Neural cell (in vitro differentiated cells): ENCODE measurements at regions not wholly inside any gene's neighbourhood (a gene's known extent, or its start where the extent isn't known, plus 50 kb on each side); places are given as distances from the start of the nearest gene placed in this dataset.
A peak's percentile ranks its signal among the peaks of the same experiment; 100 is the strongest.

ENCODE experiments used
- H2AFZ ChIP-seq: fragments of 200-600, 300-800 bp; sonication (generic), shearing (Covaris generic); 2 replicates; pipeline ENCODE4 v1.6.0; 2014; ENCODE audit warnings: low read depth, mild to moderate bottlenecking, antibody characterized with exemption, low read length, moderate library complexity
- H3F3A ChIP-seq: fragments of 200-600 bp; shearing (Covaris generic); 2 replicates; pipeline ENCODE4 v1.6.1; 2016; ENCODE audit warnings: mild to moderate bottlenecking, moderate library complexity, mixed read lengths, antibody characterized with exemption, low read length; ENCODE audit not compliant: insufficient read depth, poor library complexity, severe bottlenecking
- H3K27ac ChIP-seq: fragments of 200-600, 300-800 bp; sonication (generic), shearing (Covaris generic); 2 replicates; pipeline ENCODE4 v1.5.1; 2014; ENCODE audit warnings: mild to moderate bottlenecking, low read length, moderate library complexity
- H3K27me3 ChIP-seq: fragments of 300-800, 200-600 bp; sonication (generic), shearing (Covaris generic); 2 replicates; pipeline ENCODE4 v1.6.0; 2014; ENCODE audit warnings: mild to moderate bottlenecking, low read depth, low read length, moderate library complexity; ENCODE audit not compliant: insufficient read depth
- H3K36me3 ChIP-seq: fragments of 300-800, 200-600 bp; sonication (generic), shearing (Covaris generic); 2 replicates; pipeline ENCODE4 v1.5.1; 2014; ENCODE audit warnings: mild to moderate bottlenecking, antibody characterized with exemption, low read length, moderate library complexity; ENCODE audit not compliant: insufficient read depth
- H3K4me2 ChIP-seq: fragments of 300-800, 200-600 bp; sonication (generic), shearing (Covaris generic); 2 replicates; pipeline ENCODE4 v1.6.0; 2014; ENCODE audit warnings: mild to moderate bottlenecking, low read length
- H3K4me3 ChIP-seq: fragments of 300-800, 200-600 bp; sonication (generic), shearing (Covaris generic); 2 replicates; pipeline ENCODE4 v1.5.1; 2014; ENCODE audit warnings: mild to moderate bottlenecking, low read length, moderate library complexity
- H3K79me2 ChIP-seq: fragments of 200-600 bp; shearing (Covaris generic); replicated peaks from 2 replicates; pipeline ENCODE4 v1.6.0; 2014; ENCODE audit warnings: mild to moderate bottlenecking, low read length, moderate library complexity; ENCODE audit not compliant: insufficient read depth
- H3K9ac ChIP-seq: fragments of 300-800, 200-600 bp; sonication (generic), shearing (Covaris generic); 2 replicates; pipeline ENCODE4 v1.6.1; 2016; ENCODE audit warnings: mild to moderate bottlenecking, low read length, mixed read lengths
- H3K9me2 ChIP-seq: fragments of 200-600 bp; shearing (Covaris generic); 2 replicates; pipeline ENCODE4 v1.6.1; 2016; ENCODE audit warnings: mild to moderate bottlenecking, low read length, mixed read lengths; ENCODE audit not compliant: insufficient read depth
- H3K9me3 ChIP-seq: fragments of 200-600, 300-800 bp; sonication (generic), shearing (Covaris generic); 2 replicates; pipeline ENCODE4 v1.6.1; 2016; ENCODE audit warnings: mild to moderate bottlenecking, mixed run types, low read length, moderate library complexity, mixed read lengths
- H4K20me1 ChIP-seq: fragments of 200-600 bp; shearing (Covaris generic); 2 replicates; pipeline ENCODE4 v1.6.1; 2016; ENCODE audit warnings: mild to moderate bottlenecking, mixed run types; ENCODE audit not compliant: insufficient read depth
- EP300 ChIP-seq: fragments of 450-650 bp; conservative IDR thresholded peaks from 2 replicates; pipeline ENCODE4 v1.6.1; 2014; ENCODE audit warnings: antibody characterized with exemption, mild to moderate bottlenecking, moderate library complexity; ENCODE audit not compliant: poor library complexity, severe bottlenecking
- EZH2 ChIP-seq: fragments of 200-600, 300-800 bp; shearing (Covaris generic), sonication (generic); IDR thresholded peaks from 2 replicates; pipeline ENCODE4 v1.6.1; 2014; ENCODE audit warnings: antibody characterized with exemption, low read length, borderline replicate concordance, mild to moderate bottlenecking; ENCODE audit not compliant: insufficient read depth, poor library complexity, severe bottlenecking
- MXI1 ChIP-seq: fragments of 450-650 bp; conservative IDR thresholded peaks from 2 replicates; pipeline ENCODE4 v1.6.1; 2014; ENCODE audit warnings: antibody characterized with exemption, mild to moderate bottlenecking; ENCODE audit not compliant: poor library complexity, severe bottlenecking
- POLR2AphosphoS5 ChIP-seq: IDR thresholded peaks from 2 replicates; pipeline ENCODE4 v1.6.1; 2012
- RAD21 ChIP-seq: fragments of 450-650 bp; conservative IDR thresholded peaks from 2 replicates; pipeline ENCODE4 v1.6.1; 2014; ENCODE audit warnings: antibody characterized with exemption, mild to moderate bottlenecking, moderate library complexity
- SMC3 ChIP-seq: fragments of 450-650 bp; conservative IDR thresholded peaks from 2 replicates; pipeline ENCODE4 v1.6.1; 2014; ENCODE audit warnings: antibody characterized with exemption, mild to moderate bottlenecking, moderate library complexity; ENCODE audit not compliant: poor library complexity
- TAF1 ChIP-seq: IDR thresholded peaks from 2 replicates; pipeline ENCODE4 v1.6.1; 2012; ENCODE audit warnings: low read depth
- TF ChIP-seq, protein P1 (sequence below): fragments of 450-650 bp; IDR thresholded peaks from 2 replicates; pipeline ENCODE4 v1.5.1; 2014; ENCODE audit warnings: antibody characterized with exemption, mild to moderate bottlenecking, moderate library complexity; ENCODE audit not compliant: poor library complexity, severe bottlenecking
- TF ChIP-seq, protein P2 (sequence below): IDR thresholded peaks from 2 replicates; pipeline ENCODE4 v1.6.1; 2012; ENCODE audit warnings: borderline replicate concordance

DNA sequence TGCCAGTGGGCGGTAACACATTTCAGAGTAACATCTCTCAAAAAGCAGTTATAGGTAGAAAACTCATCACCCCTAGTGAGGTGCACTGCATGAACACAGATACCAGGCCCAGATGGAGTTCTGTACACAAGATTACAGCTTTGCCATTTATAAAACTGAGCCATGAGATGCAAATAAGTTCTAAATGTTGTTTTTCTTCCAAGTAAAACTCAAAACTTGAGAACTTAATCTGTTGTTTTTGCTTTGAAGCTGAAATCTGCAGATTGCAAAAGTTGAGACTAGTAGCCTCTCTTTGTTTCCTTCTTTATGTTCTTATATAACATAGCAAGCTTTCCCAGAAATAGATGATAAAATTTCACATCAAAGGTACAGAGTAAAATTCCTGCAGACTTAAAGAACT is 434.1 kb downstream of the PLK2 start:
- no peaks in the 10 kb centered on the region for H3K27me3 ChIP-seq
- TF ChIP-seq EZH2 (no peak), POLR2AphosphoS5 (no peak), TAF1 (no peak), MXI1 (no peak), SMC3 (no peak), EP300 (no peak), RAD21 (no peak)
- TF ChIP-seq, protein P1, sequence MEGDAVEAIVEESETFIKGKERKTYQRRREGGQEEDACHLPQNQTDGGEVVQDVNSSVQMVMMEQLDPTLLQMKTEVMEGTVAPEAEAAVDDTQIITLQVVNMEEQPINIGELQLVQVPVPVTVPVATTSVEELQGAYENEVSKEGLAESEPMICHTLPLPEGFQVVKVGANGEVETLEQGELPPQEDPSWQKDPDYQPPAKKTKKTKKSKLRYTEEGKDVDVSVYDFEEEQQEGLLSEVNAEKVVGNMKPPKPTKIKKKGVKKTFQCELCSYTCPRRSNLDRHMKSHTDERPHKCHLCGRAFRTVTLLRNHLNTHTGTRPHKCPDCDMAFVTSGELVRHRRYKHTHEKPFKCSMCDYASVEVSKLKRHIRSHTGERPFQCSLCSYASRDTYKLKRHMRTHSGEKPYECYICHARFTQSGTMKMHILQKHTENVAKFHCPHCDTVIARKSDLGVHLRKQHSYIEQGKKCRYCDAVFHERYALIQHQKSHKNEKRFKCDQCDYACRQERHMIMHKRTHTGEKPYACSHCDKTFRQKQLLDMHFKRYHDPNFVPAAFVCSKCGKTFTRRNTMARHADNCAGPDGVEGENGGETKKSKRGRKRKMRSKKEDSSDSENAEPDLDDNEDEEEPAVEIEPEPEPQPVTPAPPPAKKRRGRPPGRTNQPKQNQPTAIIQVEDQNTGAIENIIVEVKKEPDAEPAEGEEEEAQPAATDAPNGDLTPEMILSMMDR: no peak
- TF ChIP-seq, protein P2, sequence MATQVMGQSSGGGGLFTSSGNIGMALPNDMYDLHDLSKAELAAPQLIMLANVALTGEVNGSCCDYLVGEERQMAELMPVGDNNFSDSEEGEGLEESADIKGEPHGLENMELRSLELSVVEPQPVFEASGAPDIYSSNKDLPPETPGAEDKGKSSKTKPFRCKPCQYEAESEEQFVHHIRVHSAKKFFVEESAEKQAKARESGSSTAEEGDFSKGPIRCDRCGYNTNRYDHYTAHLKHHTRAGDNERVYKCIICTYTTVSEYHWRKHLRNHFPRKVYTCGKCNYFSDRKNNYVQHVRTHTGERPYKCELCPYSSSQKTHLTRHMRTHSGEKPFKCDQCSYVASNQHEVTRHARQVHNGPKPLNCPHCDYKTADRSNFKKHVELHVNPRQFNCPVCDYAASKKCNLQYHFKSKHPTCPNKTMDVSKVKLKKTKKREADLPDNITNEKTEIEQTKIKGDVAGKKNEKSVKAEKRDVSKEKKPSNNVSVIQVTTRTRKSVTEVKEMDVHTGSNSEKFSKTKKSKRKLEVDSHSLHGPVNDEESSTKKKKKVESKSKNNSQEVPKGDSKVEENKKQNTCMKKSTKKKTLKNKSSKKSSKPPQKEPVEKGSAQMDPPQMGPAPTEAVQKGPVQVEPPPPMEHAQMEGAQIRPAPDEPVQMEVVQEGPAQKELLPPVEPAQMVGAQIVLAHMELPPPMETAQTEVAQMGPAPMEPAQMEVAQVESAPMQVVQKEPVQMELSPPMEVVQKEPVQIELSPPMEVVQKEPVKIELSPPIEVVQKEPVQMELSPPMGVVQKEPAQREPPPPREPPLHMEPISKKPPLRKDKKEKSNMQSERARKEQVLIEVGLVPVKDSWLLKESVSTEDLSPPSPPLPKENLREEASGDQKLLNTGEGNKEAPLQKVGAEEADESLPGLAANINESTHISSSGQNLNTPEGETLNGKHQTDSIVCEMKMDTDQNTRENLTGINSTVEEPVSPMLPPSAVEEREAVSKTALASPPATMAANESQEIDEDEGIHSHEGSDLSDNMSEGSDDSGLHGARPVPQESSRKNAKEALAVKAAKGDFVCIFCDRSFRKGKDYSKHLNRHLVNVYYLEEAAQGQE: no peak
- H3K4me2 ChIP-seq: no peak overlapping the region
- no peaks in the 10 kb centered on the region for H4K20me1 ChIP-seq
- no peaks in the 10 kb centered on the region for H3K9me3 ChIP-seq
- no peak overlapping the region for H2AFZ ChIP-seq
- H3K4me3 ChIP-seq: no peak overlapping the region
- H3F3A ChIP-seq: no peaks in the 10 kb centered on the region
- no peaks in the 10 kb centered on the region for H3K79me2 ChIP-seq
- no peaks in the 10 kb centered on the region for H3K9me2 ChIP-seq
- H3K9ac ChIP-seq: no peak overlapping the region
- peak overlapping the region; percentile 36 for H3K27ac ChIP-seq
- no peaks in the 10 kb centered on the region for H3K36me3 ChIP-seq

DNA sequence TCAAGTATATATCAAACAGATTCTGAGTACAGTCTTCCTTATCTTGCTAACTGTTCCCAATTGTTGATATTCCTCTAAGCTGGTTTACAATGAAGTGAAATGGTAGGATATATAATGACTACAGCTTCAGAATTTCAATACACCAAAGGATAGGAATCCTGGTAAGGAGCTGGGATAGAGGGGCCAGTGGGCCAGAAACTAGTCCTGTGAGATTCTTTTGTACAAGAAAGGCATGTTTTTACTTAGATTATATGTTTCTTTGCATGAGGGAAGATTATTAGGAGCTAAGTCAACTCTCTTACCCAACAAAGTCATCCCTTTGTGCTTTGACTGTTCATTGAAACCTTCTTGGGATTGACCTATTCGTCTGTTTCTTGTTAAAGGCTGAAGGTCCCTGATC is 435.7 kb downstream of the PLK2 start:
- no peak overlapping the region for H3K4me2 ChIP-seq
- H2AFZ ChIP-seq: no peak overlapping the region
- H3K4me3 ChIP-seq: no peak overlapping the region
- H3K27me3 ChIP-seq: no peaks in the 10 kb centered on the region
- H3K79me2 ChIP-seq: no peaks in the 10 kb centered on the region
- no peaks in the 10 kb centered on the region for H3K9me2 ChIP-seq
- no peaks in the 10 kb centered on the region for H3F3A ChIP-seq
- no peaks in the 10 kb centered on the region for H4K20me1 ChIP-seq
- H3K9me3 ChIP-seq: no peaks in the 10 kb centered on the region
- no peak overlapping the region for H3K9ac ChIP-seq
- H3K27ac ChIP-seq: no peak overlapping the region
- TF ChIP-seq RAD21 (no peak), TAF1 (no peak), MXI1 (no peak), EP300 (no peak), POLR2AphosphoS5 (no peak), SMC3 (no peak), EZH2 (no peak)
- TF ChIP-seq, protein P1: no peak
- TF ChIP-seq, protein P2: no peak
- H3K36me3 ChIP-seq: no peaks in the 10 kb centered on the region
